ENCODE measurements at regions not wholly inside any gene's neighbourhood (a gene's known extent, or its start where the extent isn't known, plus 50 kb on each side); places are given as distances from the start of the nearest gene placed in this dataset.

DNA sequence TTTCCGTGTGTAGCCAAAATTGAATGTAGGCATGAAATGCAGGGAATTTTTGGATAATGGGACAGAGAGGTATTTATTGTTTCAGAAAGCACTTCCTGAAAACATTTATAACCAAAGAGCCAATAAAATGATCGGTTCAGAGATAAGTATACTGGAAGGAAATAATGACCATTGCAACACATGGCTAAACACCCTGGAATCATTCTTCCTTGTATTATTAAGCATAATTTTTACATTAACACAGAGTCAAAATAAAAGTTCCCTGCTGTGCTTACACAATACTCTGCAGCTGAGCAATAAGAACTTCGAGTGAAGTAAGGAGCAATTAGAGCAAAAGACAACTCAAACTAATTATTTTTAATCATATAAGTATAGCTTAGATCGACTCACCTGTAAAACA lies 648.3 kb downstream of the TNS3 start:
- TF ChIP-seq, protein P1, sequence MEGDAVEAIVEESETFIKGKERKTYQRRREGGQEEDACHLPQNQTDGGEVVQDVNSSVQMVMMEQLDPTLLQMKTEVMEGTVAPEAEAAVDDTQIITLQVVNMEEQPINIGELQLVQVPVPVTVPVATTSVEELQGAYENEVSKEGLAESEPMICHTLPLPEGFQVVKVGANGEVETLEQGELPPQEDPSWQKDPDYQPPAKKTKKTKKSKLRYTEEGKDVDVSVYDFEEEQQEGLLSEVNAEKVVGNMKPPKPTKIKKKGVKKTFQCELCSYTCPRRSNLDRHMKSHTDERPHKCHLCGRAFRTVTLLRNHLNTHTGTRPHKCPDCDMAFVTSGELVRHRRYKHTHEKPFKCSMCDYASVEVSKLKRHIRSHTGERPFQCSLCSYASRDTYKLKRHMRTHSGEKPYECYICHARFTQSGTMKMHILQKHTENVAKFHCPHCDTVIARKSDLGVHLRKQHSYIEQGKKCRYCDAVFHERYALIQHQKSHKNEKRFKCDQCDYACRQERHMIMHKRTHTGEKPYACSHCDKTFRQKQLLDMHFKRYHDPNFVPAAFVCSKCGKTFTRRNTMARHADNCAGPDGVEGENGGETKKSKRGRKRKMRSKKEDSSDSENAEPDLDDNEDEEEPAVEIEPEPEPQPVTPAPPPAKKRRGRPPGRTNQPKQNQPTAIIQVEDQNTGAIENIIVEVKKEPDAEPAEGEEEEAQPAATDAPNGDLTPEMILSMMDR (conservative IDR thresholded peaks at IDR 0.05; ENCODE audit: low read length), result no peak
- TF ChIP-seq EZH2phosphoT487 (IDR thresholded peaks at IDR 0.05; ENCODE audit: borderline replicate concordance), result no peak
